K562 (cell line): ENCODE measurements at regions not wholly inside any gene's neighbourhood (a gene's known extent, or its start where the extent isn't known, plus 50 kb on each side); places are given as distances from the start of the nearest gene placed in this dataset.

Source experiments
- ATAC-seq: fragments of 200-7000 bp; cut with Tn5 transposase; 3 replicates; pipeline ENCODE4 v1.9.1; 2020; ENCODE audit warnings: moderate library complexity
- BruUV-seq: library from RNA; stranded (reverse); fragments of 400-500 nt; replicated peaks from 2 replicates; lab custom pipeline; 2021; lab: Mats Ljungman, UMichigan
- CTCF ChIA-PET: fragments of 300-600 bp; formaldehyde crosslinking; extraction: SDS; loops from one replicate; lab custom pipeline; 2021; ENCODE audit warnings: low intra/inter-chr PET ratio; lab: Yijun Ruan, JAX
- POLR2A ChIA-PET: fragments of 300-600, 350-650 bp; sonication (Branson Sonifier 250); formaldehyde crosslinking; extraction: SDS; loops from one replicate; lab custom pipeline; 2021; ENCODE audit warnings: antibody characterized with exemption, inconsistent platforms; lab: Yijun Ruan, JAX
- DNase-seq, 4 experiments: peaks; one replicate each; pipeline versions ENCODE4 v3.0.0 to v3.0.0-alpha.2; 2011 to 2018; ENCODE audit warnings: low spot score in 3 of 4, mixed read lengths in 3 of 4; ENCODE audit errors: extremely low read depth in 1 of 4
- FAIRE-seq: peaks from 2 replicates; lab custom pipeline; 2011; peaks lifted over from hg19 to GRCh38; lab: Jason Lieb, UNC
- H2AFZ ChIP-seq: 2 replicates; pipeline ENCODE4 v1.6.0; 2011; ENCODE audit warnings: low read depth, low read length, control low read depth, inconsistent platforms
- H3K27ac ChIP-seq: fragments of 200-600 bp; 3 replicates; pipeline ENCODE4 v1.8.0; 2011; ENCODE audit warnings: low read depth, mild to moderate bottlenecking, control low read depth, inconsistent platforms, low read length, moderate library complexity, mixed read lengths; ENCODE audit errors: extremely low read depth
- H3K27me3 ChIP-seq, 2 experiments: fragments of 300-600 bp in 1 of 2; 2 replicates in 1 of 2; 3 replicates in 1 of 2; pipeline versions ENCODE4 v1.6.0 to v1.8.0; 2011; ENCODE audit warnings: inconsistent platforms in 2 of 2, low read length in 2 of 2, mild to moderate bottlenecking in 1 of 2, mixed read lengths in 1 of 2, moderate library complexity in 1 of 2; ENCODE audit not compliant: control insufficient read depth in 2 of 2, insufficient read depth in 2 of 2
- H3K36me3 ChIP-seq: fragments of 300-600 bp; 3 replicates; pipeline ENCODE4 v1.8.0; 2011; ENCODE audit warnings: mild to moderate bottlenecking, low read length, inconsistent platforms; ENCODE audit not compliant: control insufficient read depth, insufficient read depth
- H3K4me1 ChIP-seq, 2 experiments: fragments of 200-600 bp in 1 of 2; replicated peaks in 1 of 2; 2 replicates in 1 of 2; 3 replicates in 1 of 2; pipeline versions ENCODE4 v1.5.1 to v1.8.0; 2011; ENCODE audit warnings: inconsistent platforms in 2 of 2, low read length in 2 of 2, mild to moderate bottlenecking in 1 of 2, mixed read lengths in 1 of 2, moderate library complexity in 1 of 2; ENCODE audit not compliant: control insufficient read depth in 2 of 2, insufficient read depth in 2 of 2
- H3K4me2 ChIP-seq: 2 replicates; pipeline ENCODE4 v1.6.1; 2011; ENCODE audit warnings: low read length, control low read depth, inconsistent platforms, mixed read lengths; ENCODE audit not compliant: insufficient read depth
- H3K4me3 ChIP-seq: fragments of 200-600 bp; sonication (generic), shearing (Covaris generic); 2 replicates; pipeline ENCODE4 v1.5.1; 2016; ENCODE audit warnings: control low read depth, inconsistent platforms
- H3K79me2 ChIP-seq: fragments of 200-600 bp; 3 replicates; pipeline ENCODE4 v1.8.0; 2011; ENCODE audit warnings: low read length, inconsistent platforms; ENCODE audit not compliant: control insufficient read depth, insufficient read depth
- H3K9ac ChIP-seq, 2 experiments: 2 replicates each; pipeline versions ENCODE4 v1.6.0 to v1.6.1; 2011; ENCODE audit warnings: low read depth in 2 of 2, low read length in 2 of 2, control low read depth in 1 of 2, inconsistent platforms in 1 of 2, mild to moderate bottlenecking in 1 of 2, mixed read lengths in 1 of 2; ENCODE audit not compliant: insufficient read depth in 1 of 2
- H3K9me1 ChIP-seq: one replicate; pipeline ENCODE4 v1.6.0; 2011; ENCODE audit warnings: inconsistent platforms, mild to moderate bottlenecking, low read length, moderate library complexity; ENCODE audit not compliant: control insufficient read depth, insufficient read depth
- H3K9me3 ChIP-seq: replicated peaks from 2 replicates; pipeline ENCODE4 v1.5.1; 2011; ENCODE audit warnings: low read depth, low read length, inconsistent platforms; ENCODE audit not compliant: control insufficient read depth, insufficient read depth
- H4K20me1 ChIP-seq: replicated peaks from 2 replicates; pipeline ENCODE4 v1.6.1; 2011; ENCODE audit warnings: low read length, inconsistent platforms, mixed read lengths; ENCODE audit not compliant: control insufficient read depth, insufficient read depth
- CREB3L1 ChIP-seq: fragments of 450-650 bp; IDR thresholded peaks from 2 replicates; pipeline ENCODE4 v1.6.1; 2014; ENCODE audit warnings: low read depth, mild to moderate bottlenecking, moderate library complexity, borderline replicate concordance
- CXXC5 ChIP-seq: fragments of 250-450 bp; sonication (Bioruptor Pico); IDR thresholded peaks from 2 replicates; pipeline ENCODE4 v1.8.0; 2022; ENCODE audit warnings: inconsistent platforms, mild to moderate bottlenecking, moderate library complexity
- ELK3 ChIP-seq: fragments of 450-650 bp; formaldehyde crosslinking; IDR thresholded peaks from 2 replicates; pipeline ENCODE4 v1.4.0; 2020; ENCODE audit warnings: mild to moderate bottlenecking
- HNRNPH1 ChIP-seq: fragments of 200-400 bp; formaldehyde crosslinking; optimal IDR thresholded peaks from 2 replicates; pipeline ENCODE3; 2017; ENCODE audit warnings: low read depth, mild to moderate bottlenecking, low read length, moderate library complexity
- MECOM ChIP-seq: fragments of 250-450 bp; sonication (Bioruptor Pico); IDR thresholded peaks from 2 replicates; pipeline ENCODE4 v1.8.0; 2022; ENCODE audit warnings: inconsistent platforms
- NFIX ChIP-seq: fragments of 250-450 bp; sonication (Bioruptor Pico); IDR thresholded peaks from 2 replicates; pipeline ENCODE4 v1.4.0; 2020; ENCODE audit warnings: low read depth, mild to moderate bottlenecking, moderate library complexity
- NR1H2 ChIP-seq: sonication (generic); formaldehyde crosslinking; IDR thresholded peaks from 2 replicates; pipeline ENCODE4 v1.4.0; 2020; ENCODE audit warnings: mild to moderate bottlenecking, missing genetic modification reagents
- NR3C1 ChIP-seq: sonication (generic); formaldehyde crosslinking; IDR thresholded peaks from 2 replicates; pipeline ENCODE4 v1.8.1; 2022; ENCODE audit warnings: missing genetic modification reagents
- PTRF ChIP-seq: fragments of 450-650 bp; IDR thresholded peaks from 2 replicates; pipeline ENCODE4 v1.6.1; 2016; ENCODE audit warnings: mild to moderate bottlenecking, missing genetic modification characterization, missing compliant biosample characterization
- PYGO2 ChIP-seq: fragments of 450-650 bp; IDR thresholded peaks from 2 replicates; pipeline ENCODE4 v1.6.1; 2016; ENCODE audit warnings: mild to moderate bottlenecking, missing genetic modification characterization, moderate library complexity, missing compliant biosample characterization
- SETDB1 ChIP-seq: IDR thresholded peaks from one replicate; pipeline ENCODE4 v1.6.1; 2012; ENCODE audit warnings: low read length, control low read depth, inconsistent platforms
- TFAM ChIP-seq: fragments of 250-450 bp; sonication (Bioruptor Pico); conservative IDR thresholded peaks from 2 replicates; pipeline ENCODE4 v1.5.0; 2021; ENCODE audit warnings: mild to moderate bottlenecking, moderate library complexity
- THRAP3 ChIP-seq: fragments of 450-650 bp; IDR thresholded peaks from 2 replicates; pipeline ENCODE4 v1.6.1; 2016; ENCODE audit warnings: mild to moderate bottlenecking, inconsistent platforms, borderline replicate concordance
- ZC3H4 ChIP-seq: sonication (generic); formaldehyde crosslinking; IDR thresholded peaks from 2 replicates; pipeline ENCODE4 v1.9.0; 2021; ENCODE audit warnings: missing genetic modification reagents, borderline replicate concordance
- ZFP91 ChIP-seq: sonication (generic); formaldehyde crosslinking; IDR thresholded peaks from 2 replicates; pipeline ENCODE4 v1.8.0; 2022; ENCODE audit warnings: mild to moderate bottlenecking, missing genetic modification reagents
- ZNF23 ChIP-seq: fragments of 250-450 bp; sonication (Bioruptor Pico); IDR thresholded peaks from 2 replicates; pipeline ENCODE4 v1.4.0; 2020; ENCODE audit warnings: mild to moderate bottlenecking
- ZNF79 ChIP-seq: fragments of 250-450 bp; sonication (Bioruptor Pico); IDR thresholded peaks from 2 replicates; pipeline ENCODE4 v1.4.0; 2020; ENCODE audit warnings: low read depth, mild to moderate bottlenecking, moderate library complexity
- in situ Hi-C: fragments of 300-500 bp; cut with MboI; formaldehyde crosslinking; loops from 4 replicates; pipeline ENCODE4 v1.15.0; 2018; ENCODE audit warnings: inconsistent platforms, mixed read lengths
- intact Hi-C: fragments of 100-400 bp; cut with micrococcal nuclease; formaldehyde crosslinking; loops from 2 replicates; pipeline ENCODE4 v1.14.2; 2022

GRCh38 chr11:92067016-92067415 is 157.6 kb upstream of the FAT3 start:
- FAIRE-seq, result no peak
- no peaks in the 10 kb centered on the region for H3K27me3 ChIP-seq
- no peak overlapping the region for H3K4me3 ChIP-seq
- H3K4me1 ChIP-seq, result no peaks in the 10 kb centered on the region
- TF ChIP-seq ZFP91 (CRISPR knock-in tag) (no peak), NFIX (CRISPR knock-in tag) (no peak), CREB3L1 (no peak), NR3C1 (CRISPR knock-in tag) (no peak), PYGO2 (tag) (no peak), PTRF (no peak), ZC3H4 (no peak), ZNF23 (CRISPR knock-in tag) (no peak), TFAM (no peak), ELK3 (CRISPR knock-in tag) (no peak), SETDB1 (no peak), THRAP3 (no peak), NR1H2 (CRISPR knock-in tag) (no peak), ZNF79 (CRISPR knock-in tag) (no peak), HNRNPH1 (no peak), MECOM (no peak), CXXC5 (CRISPR knock-in tag) (no peak)
- no peak overlapping the region for H2AFZ ChIP-seq
- DNase-seq, result no peak
- H3K9me3 ChIP-seq, result no peaks in the 10 kb centered on the region; the same call in 1 of the 2 replicates
- CTCF ChIA-PET, result no interaction called here
- no peak overlapping the region for H3K9ac ChIP-seq
- in situ Hi-C loops, result no loop called here
- POLR2A ChIA-PET, result interaction anchor here (0.6 to 0.7 kb wide), 2 partner anchors 80 to 1965 kb away, joined by 3 read pairs; no protein-coding TSS in a partner anchor
- no peaks in the 10 kb centered on the region for H3K36me3 ChIP-seq
- H3K27ac ChIP-seq, result no peak overlapping the region
- intact Hi-C loops, result no loop called here
- no peaks in the 10 kb centered on the region for H4K20me1 ChIP-seq
- no peaks in the 10 kb centered on the region for H3K79me2 ChIP-seq
- H3K4me2 ChIP-seq, result no peak overlapping the region
- no TSS peak for BruUV-seq
- no peak for ATAC-seq
- H3K9me1 ChIP-seq, result no peaks in the 10 kb centered on the region
